Colonic mucosa (tissue), 4 donors: ENCODE measurements at regions not wholly inside any gene's neighbourhood (a gene's known extent, or its start where the extent isn't known, plus 50 kb on each side); places are given as distances from the start of the nearest gene placed in this dataset.

Experiments used
- DNase-seq: peaks from one replicate; pipeline ENCODE4 v3.0.0-alpha.2; 2020
- H3K27ac ChIP-seq: fragments of 200-600 bp; one replicate; pipeline ENCODE4 v1.8.0; 2021
- H3K27me3 ChIP-seq: fragments of 200-600 bp; one replicate; pipeline ENCODE4 v1.8.0; 2021
- H3K36me3 ChIP-seq: fragments of 200-600 bp; one replicate; pipeline ENCODE4 v1.8.0; 2021
- H3K4me1 ChIP-seq: fragments of 200-600 bp; one replicate; pipeline ENCODE4 v1.8.0; 2021; ENCODE audit warnings: mild to moderate bottlenecking
- H3K4me3 ChIP-seq: fragments of 200-600 bp; one replicate; pipeline ENCODE4 v1.8.0; 2021
- H3K9ac ChIP-seq, 2 donors: one replicate each; pipeline ENCODE4 v1.7.0; 2013; ENCODE audit warnings: control low read depth in 2 of 2, low read depth in 2 of 2, low read length in 2 of 2
- H3K9me3 ChIP-seq: fragments of 200-600 bp; one replicate; pipeline ENCODE4 v1.8.0; 2021
- CTCF ChIP-seq: fragments of 200-600 bp; IDR thresholded peaks from one replicate; pipeline ENCODE4 v1.8.0; 2022; ENCODE audit warnings: antibody characterized with exemption, mild to moderate bottlenecking
- intact Hi-C: fragments of 100-400 bp; cut with DNase I; formaldehyde crosslinking; loops from one replicate; pipeline ENCODE4 v1.14.1; 2022
- donor health status: healthy.
- donor health status: DM: no; HTN: no; CAD: no.
- donor health status: DM: no; HTN: no; CAD: no.

- no peak for TF ChIP-seq CTCF
- Histone ChIP-seq H3K27me3 (no peaks in the 10 kb centered on the region), H3K4me1 (no peaks in the 10 kb centered on the region), H3K9me3 (no peaks in the 10 kb centered on the region), H3K27ac (no peak overlapping the region), H3K9ac (no peak overlapping the region), H3K36me3 (no peaks in the 10 kb centered on the region), H3K4me3 (no peak overlapping the region)
- no peak for DNase-seq
- intact Hi-C loops, result no loop called here
Measured at GRCh38 chr15:69880571-69881301, 217.0 kb downstream of the TLE3 start.

GRCh38 chr15:69881302-69881670 lies 216.4 kb downstream of the TLE3 start:
- no peaks in the 10 kb centered on the region for H3K36me3 ChIP-seq
- no peaks in the 10 kb centered on the region for H3K9me3 ChIP-seq
- no peak overlapping the region for H3K9ac ChIP-seq
- no peak overlapping the region for H3K4me3 ChIP-seq
- H3K4me1 ChIP-seq, result no peaks in the 10 kb centered on the region
- intact Hi-C loops, result no loop called here
- no peak overlapping the region for H3K27ac ChIP-seq
- no peak for DNase-seq
- no peak for TF ChIP-seq CTCF
- H3K27me3 ChIP-seq, result no peaks in the 10 kb centered on the region

- Histone ChIP-seq H3K27me3 (no peaks in the 10 kb centered on the region), H3K4me3 (no peak overlapping the region), H3K27ac (no peak overlapping the region), H3K9me3 (no peaks in the 10 kb centered on the region), H3K4me1 (no peaks in the 10 kb centered on the region), H3K9ac (no peak overlapping the region), H3K36me3 (no peaks in the 10 kb centered on the region)
- DNase-seq, result no peak
- intact Hi-C loops, result no loop called here
- no peak for TF ChIP-seq CTCF
Measured at GRCh38 chr15:69881766-69882165, 216.0 kb downstream of the TLE3 start.

GRCh38 chr15:69883306-69883705 lies 214.4 kb downstream of the TLE3 start:
- TF ChIP-seq CTCF, result no peak
- no peak for DNase-seq
- Histone ChIP-seq H3K4me3 (no peak overlapping the region), H3K27ac (no peak overlapping the region), H3K27me3 (no peaks in the 10 kb centered on the region), H3K4me1 (no peaks in the 10 kb centered on the region), H3K9me3 (no peaks in the 10 kb centered on the region), H3K9ac (no peak overlapping the region), H3K36me3 (no peaks in the 10 kb centered on the region)
- intact Hi-C loops, result no loop called here

- DNase-seq, result no peak
- Histone ChIP-seq H3K27ac (no peak overlapping the region), H3K4me1 (no peaks in the 10 kb centered on the region), H3K9ac (no peak overlapping the region), H3K27me3 (no peaks in the 10 kb centered on the region), H3K4me3 (no peak overlapping the region), H3K36me3 (no peaks in the 10 kb centered on the region), H3K9me3 (no peaks in the 10 kb centered on the region)
- no peak for TF ChIP-seq CTCF
- intact Hi-C loops, result no loop called here
Measured at GRCh38 chr15:69885173-69885955, 212.4 kb downstream of the TLE3 start.
